ENCODE measurements at regions not wholly inside any gene's neighbourhood (a gene's known extent, or its start where the extent isn't known, plus 50 kb on each side); places are given as distances from the start of the nearest gene placed in this dataset.

GRCh38 chr5:179413086-179413690, 67.9 kb upstream of the ADAMTS2 start:
- no peaks in the 10 kb centered on the region for H3K4me1 ChIP-seq
- TF ChIP-seq CTCF (IDR thresholded peaks at IDR 0.05) = no peak
- no peaks in the 10 kb centered on the region for H3K9me3 ChIP-seq
- no peak overlapping the region for H3K27ac ChIP-seq
- intact Hi-C loops (cut with DNase I) = no loop called here
- H3K27me3 ChIP-seq = no peaks in the 10 kb centered on the region
- no peak for DNase-seq (ENCODE audit: low spot score in 2 of 2)
- H3K36me3 ChIP-seq = no peaks in the 10 kb centered on the region
- no peak overlapping the region for H3K4me3 ChIP-seq

GRCh38 chr5:179411161-179411841, 66.0 kb upstream of the ADAMTS2 start:
- Histone ChIP-seq H3K36me3 (no peaks in the 10 kb centered on the region), H3K9me3 (no peaks in the 10 kb centered on the region), H3K27ac (no peak overlapping the region), H3K4me1 (no peaks in the 10 kb centered on the region), H3K27me3 (no peaks in the 10 kb centered on the region), H3K4me3 (no peak overlapping the region)
- DNase-seq (ENCODE audit: low spot score in 2 of 2) = no peak
- intact Hi-C loops (cut with DNase I) = no loop called here
- no peak for TF ChIP-seq CTCF (IDR thresholded peaks at IDR 0.05)

GRCh38 chr5:179410291-179411160, 65.3 kb upstream of the ADAMTS2 start:
- H3K27ac ChIP-seq = no peak overlapping the region
- no peak for DNase-seq (ENCODE audit: low spot score in 2 of 2)
- intact Hi-C loops (cut with DNase I) = no loop called here
- no peak for TF ChIP-seq CTCF (IDR thresholded peaks at IDR 0.05)
- no peaks in the 10 kb centered on the region for H3K9me3 ChIP-seq
- no peaks in the 10 kb centered on the region for H3K27me3 ChIP-seq
- no peak overlapping the region for H3K4me3 ChIP-seq
- no peaks in the 10 kb centered on the region for H3K4me1 ChIP-seq
- no peaks in the 10 kb centered on the region for H3K36me3 ChIP-seq

GRCh38 chr5:179409806-179410205, 64.5 kb upstream of the ADAMTS2 start:
- no peak for TF ChIP-seq CTCF (IDR thresholded peaks at IDR 0.05)
- Histone ChIP-seq H3K4me3 (no peak overlapping the region), H3K4me1 (no peaks in the 10 kb centered on the region), H3K27ac (no peak overlapping the region), H3K27me3 (no peaks in the 10 kb centered on the region), H3K9me3 (no peaks in the 10 kb centered on the region), H3K36me3 (no peaks in the 10 kb centered on the region)
- no peak for DNase-seq (ENCODE audit: low spot score in 2 of 2)
- intact Hi-C loops (cut with DNase I) = no loop called here

GRCh38 chr5:179408611-179409010, 63.4 kb upstream of the ADAMTS2 start:
- Histone ChIP-seq H3K27ac (no peak overlapping the region), H3K36me3 (no peaks in the 10 kb centered on the region), H3K4me3 (no peak overlapping the region), H3K27me3 (no peaks in the 10 kb centered on the region), H3K4me1 (no peaks in the 10 kb centered on the region), H3K9me3 (no peaks in the 10 kb centered on the region)
- no peak for TF ChIP-seq CTCF (IDR thresholded peaks at IDR 0.05)
- intact Hi-C loops (cut with DNase I) = no loop called here
- no peak for DNase-seq (ENCODE audit: low spot score in 2 of 2)
